IPS-20b (cell line): ENCODE measurements at regions not wholly inside any gene's neighbourhood (a gene's known extent, or its start where the extent isn't known, plus 50 kb on each side); places are given as distances from the start of the nearest gene placed in this dataset.
"Not testable (repeated sequence)": the region's sequence is repeated elsewhere in the genome, so short reads cannot be mapped to it uniquely, and the experiment has no call there.

ENCODE experiments used
- H3K27ac ChIP-seq: one replicate; pipeline ENCODE4 v1.5.1; 2013; ENCODE audit warnings: low read length
- H3K27me3 ChIP-seq: 2 replicates; pipeline ENCODE4 v1.6.1; 2013; ENCODE audit warnings: mild to moderate bottlenecking, low read length, inconsistent platforms; ENCODE audit not compliant: insufficient read depth
- H3K36me3 ChIP-seq: 2 replicates; pipeline ENCODE4 v1.6.1; 2013; ENCODE audit warnings: low read depth, mild to moderate bottlenecking, inconsistent platforms, low read length, moderate library complexity; ENCODE audit not compliant: insufficient read depth
- H3K4me1 ChIP-seq: 2 replicates; pipeline ENCODE4 v1.6.1; 2013; ENCODE audit warnings: mild to moderate bottlenecking, control low read depth, inconsistent platforms, low read length, moderate library complexity; ENCODE audit not compliant: insufficient read depth
- H3K4me3 ChIP-seq: 2 replicates; pipeline ENCODE4 v1.5.1; 2013; ENCODE audit warnings: mild to moderate bottlenecking, low read length, inconsistent platforms
- H3K9ac ChIP-seq: 2 replicates; pipeline ENCODE4 v1.6.1; 2013; ENCODE audit warnings: low read depth, mild to moderate bottlenecking, inconsistent platforms, low read length, moderate library complexity
- H3K9me3 ChIP-seq: 2 replicates; pipeline ENCODE4 v1.6.1; 2013; ENCODE audit warnings: mild to moderate bottlenecking, low read depth, low read length, inconsistent platforms; ENCODE audit not compliant: insufficient read depth

DNA sequence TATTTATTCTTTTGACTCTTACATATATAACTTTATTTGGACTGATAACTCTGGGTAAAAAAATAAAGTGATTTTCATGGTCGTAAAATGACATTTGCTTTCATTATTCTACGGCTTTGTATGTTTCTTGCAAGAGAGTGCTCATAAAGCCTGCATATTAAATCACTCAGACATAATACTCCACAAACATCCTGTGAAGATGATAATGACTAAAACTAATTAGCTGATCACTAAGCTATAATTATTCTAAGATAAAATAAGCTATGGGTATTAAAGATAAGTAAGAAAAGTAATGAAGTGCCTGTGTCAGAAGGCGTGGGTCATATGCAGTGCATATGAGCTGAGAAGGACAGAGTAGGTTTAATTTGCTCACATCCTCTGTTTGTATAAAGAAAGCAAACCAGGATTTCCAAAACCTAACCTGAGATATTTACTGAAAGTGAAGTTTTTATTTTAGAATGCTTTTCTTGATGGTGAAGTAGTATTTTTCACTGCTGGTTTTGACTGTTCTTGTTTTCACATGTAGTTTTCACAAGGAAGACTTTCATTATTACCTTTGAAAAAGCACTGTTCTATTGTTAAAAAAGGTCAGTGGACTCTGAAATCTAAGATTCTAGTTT, 278.8 kb downstream of the AMY1C start:
- Histone ChIP-seq H3K27me3 (no peaks in the 10 kb centered on the region), H3K4me3 (no peak overlapping the region), H3K27ac (no peak overlapping the region), H3K36me3 (no peaks in the 10 kb centered on the region), H3K9me3 (no peaks in the 10 kb centered on the region), H3K9ac (no peak overlapping the region), H3K4me1 (no peaks in the 10 kb centered on the region)

GRCh38 chr1:104029456-104029970, 279.8 kb downstream of the AMY1C start:
- H3K4me3 ChIP-seq = no peak overlapping the region
- H3K9me3 ChIP-seq = no peaks in the 10 kb centered on the region
- H3K36me3 ChIP-seq = no peaks in the 10 kb centered on the region
- H3K27me3 ChIP-seq = no peaks in the 10 kb centered on the region
- no peak overlapping the region for H3K27ac ChIP-seq
- H3K4me1 ChIP-seq = no peaks in the 10 kb centered on the region
- H3K9ac ChIP-seq = no peak overlapping the region

DNA sequence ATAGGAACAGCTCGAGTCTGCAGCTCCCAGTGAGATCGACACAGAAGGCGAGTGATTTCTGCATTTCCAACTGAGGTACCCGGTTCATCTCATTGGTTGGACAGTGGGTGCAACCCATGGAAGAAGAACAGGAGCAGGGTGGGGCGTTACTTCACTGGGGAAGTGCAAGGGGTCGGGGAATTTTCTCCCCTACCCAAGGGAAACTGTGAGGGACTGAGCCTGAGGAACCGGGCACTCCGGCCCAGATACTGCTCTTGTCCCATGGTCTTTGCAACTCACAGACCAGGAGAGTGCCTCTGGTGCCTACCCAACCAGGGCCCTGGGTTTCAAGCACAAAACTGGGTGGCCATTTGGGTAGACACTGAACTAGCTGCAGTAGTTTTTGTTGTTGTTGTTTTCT, 307.1 kb downstream of the AMY1C start:
- H3K9me3 ChIP-seq = no peaks in the 10 kb centered on the region; the same call in 1 of the 2 replicates
- H3K4me3 ChIP-seq = 0 out of 2 replicates have a peak overlapping the region, but pooled peaks have one; percentile 18
- no peak overlapping the region for H3K27ac ChIP-seq
- H3K4me1 ChIP-seq = peaks cover 5% of the 10 kb centered on the region; the same call in 1 of the 2 replicates
- no peaks in the 10 kb centered on the region for H3K27me3 ChIP-seq
- no peaks in the 10 kb centered on the region for H3K36me3 ChIP-seq
- H3K9ac ChIP-seq = no peak overlapping the region; the same call in 1 of the 2 replicates

- H3K9ac ChIP-seq, H3K4me1 ChIP-seq, H3K27ac ChIP-seq, H3K9me3 ChIP-seq, H3K36me3 ChIP-seq, H3K27me3 ChIP-seq: not testable (repeated sequence)
- H3K4me3 ChIP-seq = 0 out of 2 replicates have a peak overlapping the region, but pooled peaks have one; percentile 18
Measured at GRCh38 chr1:104057219-104057898, 307.7 kb downstream of the AMY1C start.

- not testable (repeated sequence) for H3K4me1 ChIP-seq, H3K9ac ChIP-seq, H3K27me3 ChIP-seq, H3K27ac ChIP-seq, H3K9me3 ChIP-seq, H3K4me3 ChIP-seq, H3K36me3 ChIP-seq
Measured at GRCh38 chr1:104061637-104062036, 311.9 kb downstream of the AMY1C start.

GRCh38 chr1:104064399-104064798, 314.7 kb downstream of the AMY1C start:
- H3K36me3 ChIP-seq = no peaks in the 10 kb centered on the region
- H3K27ac ChIP-seq = no peak overlapping the region
- H3K4me1 ChIP-seq = no peaks in the 10 kb centered on the region
- no peaks in the 10 kb centered on the region for H3K27me3 ChIP-seq
- H3K4me3 ChIP-seq = no peak overlapping the region
- H3K9me3 ChIP-seq = no peaks in the 10 kb centered on the region
- no peak overlapping the region for H3K9ac ChIP-seq

DNA sequence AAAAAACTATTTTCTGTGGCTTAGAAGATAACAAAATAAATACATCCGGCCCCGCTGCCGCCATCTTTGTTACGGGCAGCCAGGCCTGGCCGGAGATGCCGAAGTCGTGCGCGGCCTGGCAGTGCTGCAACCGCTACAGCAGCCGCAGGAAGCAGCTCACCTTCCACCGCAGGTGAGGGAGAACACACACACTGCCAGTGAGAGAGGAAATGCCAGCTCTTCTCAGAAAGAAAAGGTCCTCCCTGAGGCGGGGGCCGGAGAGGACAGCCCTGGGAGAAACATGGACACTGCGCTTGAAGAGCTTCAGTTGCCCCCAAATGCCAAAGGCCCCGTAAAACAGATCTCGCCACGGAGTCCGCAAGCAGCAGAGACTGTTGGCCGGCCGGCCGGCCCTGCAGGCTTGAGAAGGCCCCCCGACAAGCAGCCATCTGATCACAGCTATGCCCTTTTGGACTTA, 323.2 kb downstream of the AMY1C start:
- Histone ChIP-seq H3K36me3 (no peaks in the 10 kb centered on the region), H3K9ac (no peak overlapping the region), H3K9me3 (no peaks in the 10 kb centered on the region), H3K27me3 (no peaks in the 10 kb centered on the region), H3K4me1 (no peaks in the 10 kb centered on the region), H3K4me3 (no peak overlapping the region), H3K27ac (no peak overlapping the region)

- Histone ChIP-seq H3K36me3 (no peaks in the 10 kb centered on the region), H3K27me3 (no peaks in the 10 kb centered on the region), H3K9me3 (no peaks in the 10 kb centered on the region), H3K4me3 (no peak overlapping the region), H3K9ac (no peak overlapping the region), H3K27ac (no peak overlapping the region), H3K4me1 (no peaks in the 10 kb centered on the region)
Measured at GRCh38 chr1:104073463-104073902, 323.8 kb downstream of the AMY1C start.

DNA sequence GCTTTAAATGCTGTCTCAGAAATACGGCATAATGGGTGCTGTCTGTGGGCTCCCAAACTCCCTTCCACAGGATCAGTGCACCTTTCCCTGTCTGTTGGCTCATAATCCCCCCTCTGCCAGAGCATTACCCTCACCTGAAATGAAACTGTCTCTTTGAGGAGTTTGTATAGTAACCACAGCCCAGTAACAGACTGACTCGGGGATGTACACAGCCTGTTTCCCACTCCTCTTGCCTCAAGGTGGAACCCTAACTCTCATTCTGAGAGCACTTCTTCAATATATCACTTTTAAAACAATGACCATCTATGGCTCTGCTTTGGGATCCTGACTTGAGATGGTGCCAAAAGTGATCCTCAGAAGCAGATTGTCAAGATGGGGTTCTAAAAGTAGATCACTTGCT, 332.5 kb downstream of the AMY1C start:
- Histone ChIP-seq H3K36me3 (no peaks in the 10 kb centered on the region), H3K4me3 (no peak overlapping the region), H3K27ac (no peak overlapping the region), H3K9ac (no peak overlapping the region), H3K27me3 (no peaks in the 10 kb centered on the region), H3K9me3 (no peaks in the 10 kb centered on the region), H3K4me1 (peaks cover 8% of the 10 kb centered on the region; the same call in 1 of the 2 replicates)

DNA sequence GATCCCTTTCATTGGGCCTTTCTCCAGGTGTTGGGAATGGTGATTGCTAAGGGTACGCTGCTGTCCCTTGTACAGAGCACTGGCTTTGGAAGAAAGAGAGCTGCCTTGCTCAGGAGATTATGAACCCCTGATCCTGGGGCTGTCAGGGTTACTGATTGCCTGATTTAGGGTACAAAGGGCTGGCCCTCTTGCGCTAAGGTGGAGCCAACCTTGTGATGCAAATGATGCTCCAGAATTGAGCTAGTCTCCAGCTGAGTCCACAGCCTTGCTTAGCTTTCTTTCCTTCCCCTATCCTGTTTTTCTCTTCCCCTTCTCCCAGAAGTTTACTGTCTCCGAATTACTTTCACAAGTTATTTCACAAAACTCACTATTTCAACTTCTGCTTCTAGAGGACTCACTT, 334.7 kb downstream of the AMY1C start:
- no peak overlapping the region for H3K9ac ChIP-seq
- no peaks in the 10 kb centered on the region for H3K36me3 ChIP-seq
- no peaks in the 10 kb centered on the region for H3K27me3 ChIP-seq
- no peaks in the 10 kb centered on the region for H3K9me3 ChIP-seq
- H3K27ac ChIP-seq = no peak overlapping the region
- peaks cover 8% of the 10 kb centered on the region; the same call in 1 of the 2 replicates for H3K4me1 ChIP-seq
- H3K4me3 ChIP-seq = peak overlapping the region; percentile 34; the same call in 1 of the 2 replicates

DNA sequence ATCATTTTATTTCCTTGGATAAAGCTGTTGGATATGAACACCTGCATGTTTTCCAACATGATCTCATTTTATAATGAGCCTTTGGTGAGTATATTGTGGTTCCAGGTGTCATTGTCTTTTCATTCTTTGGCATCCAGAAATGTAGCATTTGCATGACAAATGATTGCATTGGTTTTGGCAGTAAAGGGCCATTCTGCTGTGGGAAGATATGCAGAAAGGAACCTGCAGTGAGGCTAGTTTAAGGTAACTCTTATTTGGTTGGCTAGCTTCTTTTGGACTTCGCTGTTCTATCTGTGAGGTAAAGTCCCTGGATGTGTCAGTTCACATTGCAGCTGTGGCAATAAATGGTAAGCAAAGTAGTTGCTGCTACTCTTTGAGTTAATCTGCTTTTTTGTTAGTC, 343.0 kb downstream of the AMY1C start:
- Histone ChIP-seq H3K27me3 (no peaks in the 10 kb centered on the region), H3K9me3 (no peaks in the 10 kb centered on the region), H3K36me3 (no peaks in the 10 kb centered on the region), H3K4me1 (peaks cover 12% of the 10 kb centered on the region; the same call in 1 of the 2 replicates), H3K9ac (no peak overlapping the region), H3K27ac (no peak overlapping the region), H3K4me3 (no peak overlapping the region)

DNA sequence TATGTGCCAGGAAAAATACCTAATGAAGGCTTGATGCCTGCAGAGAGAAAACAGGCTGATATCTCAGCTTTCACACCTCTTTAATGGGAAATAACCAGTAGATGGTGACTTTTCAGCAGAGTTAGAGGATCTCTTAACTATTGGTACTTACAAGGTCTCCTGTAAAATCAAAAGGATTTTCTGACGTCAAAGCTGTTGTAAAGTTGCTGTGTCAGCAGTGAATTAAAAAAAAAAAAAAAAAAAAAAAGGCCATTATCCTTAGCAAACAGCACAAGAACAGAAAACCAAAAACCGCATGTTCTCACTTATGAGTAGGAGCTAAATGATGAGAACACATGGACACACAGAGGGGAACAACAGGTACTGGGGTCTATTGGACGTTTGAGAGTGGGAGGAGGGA, 349.1 kb downstream of the AMY1C start:
- Histone ChIP-seq H3K4me1 (no peaks in the 10 kb centered on the region), H3K4me3 (no peak overlapping the region), H3K27ac (no peak overlapping the region), H3K27me3 (no peaks in the 10 kb centered on the region), H3K9ac (no peak overlapping the region), H3K36me3 (no peaks in the 10 kb centered on the region), H3K9me3 (no peaks in the 10 kb centered on the region)
